UCSD-AML1 (cell line): ENCODE measurements at regions not wholly inside any gene's neighbourhood (a gene's known extent, or its start where the extent isn't known, plus 50 kb on each side); places are given as distances from the start of the nearest gene placed in this dataset.

Source experiments
- DNase-seq: peaks from one replicate; lab custom pipeline; 2025; ENCODE audit not compliant: unreplicated experiment; lab: John Stamatoyannopoulos, UW

DNA sequence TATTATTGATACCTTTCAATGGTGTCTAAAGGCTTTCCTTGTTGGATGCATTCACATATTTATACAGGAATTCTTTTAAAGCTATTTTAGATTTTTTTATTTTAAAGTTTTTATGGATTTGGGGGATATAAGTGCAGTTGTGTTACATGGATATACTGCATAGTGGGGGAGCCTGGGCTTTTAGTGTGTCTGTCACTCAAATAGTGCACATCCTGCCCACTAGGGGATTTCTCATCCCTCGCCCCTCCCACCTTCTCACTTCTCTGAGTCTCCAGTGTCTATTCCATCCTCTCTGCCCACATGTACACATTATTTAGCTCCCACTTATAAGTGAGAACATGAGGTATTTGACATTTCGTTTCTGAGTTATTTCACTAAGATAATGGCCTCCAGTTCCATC lies 154.0 kb upstream of the MKI67 start:
- DNase-seq: no peak

GRCh38 chr10:128281343-128281742 lies 155.1 kb upstream of the MKI67 start:
- DNase-seq: no peak

- DNase-seq: no peak
Measured at GRCh38 chr10:128281861-128282260, 155.6 kb upstream of the MKI67 start.

- no peak for DNase-seq
Measured at GRCh38 chr10:128286141-128286761, 160.0 kb upstream of the MKI67 start.

DNA sequence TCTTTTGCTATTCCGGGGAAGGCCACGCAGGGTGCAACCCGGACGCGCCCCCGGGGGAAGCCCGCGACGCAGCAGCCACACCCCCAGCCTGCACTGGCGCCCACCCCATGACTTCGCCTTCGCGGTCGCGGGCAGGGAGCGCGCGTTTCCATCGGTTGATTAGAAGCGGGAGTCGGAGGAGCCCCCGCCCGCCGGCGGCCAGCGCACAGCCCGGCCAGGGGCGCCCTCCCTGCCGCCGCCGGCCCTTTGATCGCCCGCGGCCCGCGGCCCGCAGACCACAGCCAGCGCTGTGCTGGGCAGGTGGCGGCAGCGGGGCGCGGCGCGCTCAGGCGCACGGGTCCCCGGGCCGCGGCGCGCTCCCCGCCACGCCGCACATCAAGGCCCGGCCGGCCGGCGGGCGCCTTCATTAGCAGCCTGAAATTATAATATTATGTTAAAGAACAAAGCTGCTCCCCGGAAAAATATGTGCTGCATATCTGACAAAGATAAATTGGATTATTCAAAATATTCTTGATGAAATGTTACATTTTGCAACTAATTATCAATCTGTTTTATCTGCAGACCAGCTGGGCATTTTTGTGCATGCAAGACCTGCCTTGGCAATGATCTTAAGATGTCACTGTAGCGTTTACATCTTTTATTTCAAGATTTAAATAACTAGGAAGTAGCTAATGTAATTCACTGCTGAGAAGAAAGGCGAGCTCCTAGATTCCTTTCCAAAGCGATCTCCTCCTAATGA lies 160.7 kb upstream of the MKI67 start:
- no peak for DNase-seq

- DNase-seq: no peak
Measured at GRCh38 chr10:128287921-128288320, 161.7 kb upstream of the MKI67 start.

DNA sequence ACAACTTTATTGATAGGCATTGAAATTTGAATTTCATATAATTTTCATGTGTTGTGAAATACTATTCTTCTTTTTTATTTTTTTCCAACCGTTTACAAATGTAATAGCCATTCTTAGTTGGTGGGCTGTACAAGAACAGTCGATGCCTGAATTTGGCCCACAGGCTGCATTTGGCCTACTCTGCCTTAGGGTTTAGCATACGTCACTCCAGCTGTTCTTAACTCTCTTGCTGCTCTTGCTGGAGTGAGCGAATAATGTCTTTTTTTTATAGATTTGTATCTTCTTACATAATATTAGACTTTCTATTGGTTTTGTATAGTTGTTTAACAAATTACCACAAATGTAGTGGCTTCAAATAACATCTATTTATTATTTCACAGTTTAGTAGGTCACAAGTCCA lies 163.4 kb upstream of the MKI67 start:
- no peak for DNase-seq

GRCh38 chr10:128295003-128295402 lies 168.8 kb upstream of the MKI67 start:
- DNase-seq: no peak

DNA sequence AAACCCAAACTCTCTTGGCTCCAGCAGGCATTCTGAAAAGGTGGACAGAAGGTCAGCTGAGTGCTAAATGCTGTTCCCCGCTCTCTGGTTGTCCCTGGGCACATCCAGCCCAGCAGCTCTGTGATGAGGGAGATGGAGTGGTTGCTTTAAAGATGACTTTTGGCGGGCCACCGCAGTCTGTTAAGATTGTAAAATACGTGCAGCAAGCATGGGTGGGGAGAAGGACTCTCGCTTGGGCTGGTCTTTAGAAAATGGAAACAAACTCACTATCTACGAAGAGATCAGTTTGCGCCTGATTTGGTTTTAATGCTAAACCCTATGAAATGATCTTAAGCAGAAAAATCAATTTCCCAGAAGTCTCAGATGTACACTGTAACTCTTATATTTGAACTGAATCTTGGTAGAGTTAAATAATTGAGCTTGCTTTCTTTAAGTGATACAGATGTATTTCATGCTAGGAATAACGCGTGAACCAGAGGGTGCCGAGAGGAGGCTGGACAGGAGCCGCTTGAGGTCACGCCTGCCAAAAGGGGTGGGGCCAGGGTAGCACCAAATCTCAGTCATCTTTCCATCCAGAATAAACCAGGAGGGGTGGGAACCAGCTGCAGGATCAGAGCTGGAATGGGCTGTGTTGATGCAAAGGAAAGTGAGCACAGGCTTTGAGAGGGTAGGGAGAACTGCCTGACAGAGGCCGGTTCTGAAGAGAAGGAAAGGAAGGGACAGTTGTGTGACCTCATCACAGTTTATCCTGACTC lies 170.2 kb upstream of the MKI67 start:
- DNase-seq: no peak

DNA sequence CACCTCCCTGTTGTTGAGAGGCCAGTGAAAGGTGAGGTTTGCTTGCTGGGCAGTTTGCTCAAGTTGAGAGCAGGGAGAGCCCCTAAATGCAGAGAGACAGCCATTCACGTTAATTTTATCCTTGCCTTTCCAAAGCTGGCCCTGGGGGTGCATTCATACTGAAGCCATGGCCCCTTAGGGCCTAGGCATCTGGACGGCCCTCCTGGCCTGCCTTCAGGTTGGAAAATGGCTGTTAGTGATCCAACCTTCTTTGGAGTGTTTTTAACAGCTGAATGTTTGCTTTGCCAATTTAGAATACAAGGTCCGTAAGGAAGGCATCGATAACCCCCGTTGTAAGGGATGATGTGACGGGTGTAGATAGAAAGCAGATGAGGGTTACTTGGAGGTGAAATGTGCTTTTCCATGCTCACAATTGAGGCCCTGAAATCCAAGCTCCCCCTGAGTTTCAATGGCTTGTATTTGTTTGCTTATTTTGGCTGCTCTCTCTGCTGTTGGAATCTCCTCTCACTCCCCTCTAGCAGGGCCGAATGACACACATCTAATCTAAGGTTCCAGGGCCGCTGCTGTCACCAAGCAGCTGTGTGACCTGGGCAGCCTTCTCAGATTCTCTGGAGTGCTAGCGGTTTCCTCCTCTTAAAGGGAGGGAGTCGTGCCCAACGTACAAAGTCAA lies 171.6 kb upstream of the MKI67 start:
- no peak for DNase-seq

DNA sequence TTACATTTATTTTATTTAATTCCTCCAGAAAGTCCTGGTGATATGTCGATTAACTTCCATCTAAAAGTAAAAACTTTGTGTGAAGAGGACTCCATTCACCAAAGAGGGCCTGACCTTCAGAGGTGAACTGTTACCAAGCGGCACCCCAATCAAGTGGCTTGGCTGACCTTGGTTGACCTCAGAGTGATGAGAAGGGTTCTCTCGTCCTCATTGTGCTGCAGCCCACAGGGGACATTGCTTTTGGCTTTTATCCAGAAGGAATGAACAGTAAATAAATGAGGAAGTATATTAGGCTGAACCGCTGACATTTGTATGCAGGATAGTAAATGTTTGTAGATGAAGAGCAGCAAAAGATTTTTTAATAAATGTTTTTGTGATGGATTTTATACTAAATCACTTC lies 172.4 kb upstream of the MKI67 start:
- no peak for DNase-seq

DNA sequence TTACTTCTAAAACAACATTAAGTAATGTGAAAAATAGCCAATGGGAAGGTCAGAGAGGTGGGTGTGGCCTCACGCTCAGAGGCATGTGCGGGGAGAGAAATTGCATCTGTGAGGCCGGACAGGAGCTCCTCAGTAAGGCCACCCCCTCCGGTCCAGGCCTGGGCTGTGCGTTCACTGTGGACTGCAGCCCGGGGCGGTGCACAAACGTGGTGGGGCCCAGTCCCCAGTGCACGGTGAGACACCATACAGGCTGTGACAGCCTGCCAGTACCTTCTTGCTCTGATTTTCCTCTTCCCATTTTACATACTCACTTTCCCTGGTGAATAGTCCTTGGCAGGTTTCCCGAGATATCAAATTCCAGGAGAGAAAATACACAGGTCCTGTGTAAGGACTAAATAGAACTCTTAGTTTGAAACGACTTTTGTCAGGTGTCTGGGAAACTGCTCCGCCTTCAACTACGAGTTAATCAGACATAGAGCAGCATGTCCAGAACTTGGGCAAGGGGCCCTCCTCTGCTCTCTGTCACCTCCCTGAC lies 174.1 kb upstream of the MKI67 start:
- DNase-seq: no peak

- DNase-seq: no peak
Measured at GRCh38 chr10:128301051-128301450, 174.8 kb upstream of the MKI67 start.

GRCh38 chr10:128302808-128303207 lies 176.6 kb upstream of the MKI67 start:
- no peak for DNase-seq

DNA sequence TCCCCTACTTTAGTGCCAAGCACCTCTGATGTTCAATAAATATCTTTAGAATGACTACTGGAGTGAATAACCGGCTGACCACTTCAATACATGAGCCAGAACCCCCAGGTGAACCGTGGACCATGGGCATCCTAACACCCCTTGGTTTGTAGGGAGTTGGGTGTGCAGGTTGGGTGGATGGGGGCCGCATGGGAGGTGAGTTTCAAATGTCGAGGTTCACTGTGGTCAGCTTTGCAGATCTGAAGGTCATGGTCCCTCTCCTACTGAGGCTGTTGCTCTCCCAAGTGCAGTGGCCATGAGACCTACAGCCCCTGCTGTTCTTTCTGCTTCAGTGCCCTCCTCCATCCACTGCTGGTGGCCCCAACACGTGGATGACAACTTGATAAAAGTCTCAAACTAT lies 178.0 kb upstream of the MKI67 start:
- no peak for DNase-seq

DNA sequence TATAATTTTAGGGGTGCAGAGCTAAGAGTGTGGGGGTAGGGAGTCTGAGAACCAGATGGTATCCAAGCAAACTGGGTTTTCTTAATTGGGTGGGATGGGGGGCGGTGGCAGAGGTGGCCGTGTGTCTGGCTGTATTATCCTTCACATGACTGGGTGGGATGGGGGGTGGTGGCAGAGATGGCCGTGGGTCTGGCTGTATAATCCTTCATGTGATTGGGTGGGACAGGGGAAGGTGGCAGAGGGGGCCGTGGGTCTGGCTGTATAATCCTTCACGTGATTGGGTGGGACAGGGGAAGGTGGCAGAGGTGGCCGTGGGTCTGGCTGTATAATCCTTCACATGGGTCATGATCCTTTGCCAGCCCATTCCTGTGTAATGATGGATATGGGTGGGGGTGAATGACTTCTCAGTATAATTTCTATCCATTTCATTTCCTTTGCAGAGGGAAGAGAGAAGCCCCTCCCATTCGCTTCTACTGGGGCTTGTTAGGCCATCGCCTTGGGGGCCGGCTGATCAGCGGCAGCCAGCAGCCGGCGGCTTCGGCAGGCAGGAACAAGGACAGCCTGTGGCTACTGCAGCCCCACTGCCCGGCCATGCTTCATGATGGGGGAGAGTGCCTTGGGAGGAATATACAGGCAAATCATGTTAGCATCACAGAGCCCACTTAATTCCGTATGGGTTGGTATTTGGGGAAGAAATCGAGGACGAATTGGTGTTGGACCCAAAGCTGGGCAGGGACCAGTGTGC lies 179.6 kb upstream of the MKI67 start:
- DNase-seq: no peak

DNA sequence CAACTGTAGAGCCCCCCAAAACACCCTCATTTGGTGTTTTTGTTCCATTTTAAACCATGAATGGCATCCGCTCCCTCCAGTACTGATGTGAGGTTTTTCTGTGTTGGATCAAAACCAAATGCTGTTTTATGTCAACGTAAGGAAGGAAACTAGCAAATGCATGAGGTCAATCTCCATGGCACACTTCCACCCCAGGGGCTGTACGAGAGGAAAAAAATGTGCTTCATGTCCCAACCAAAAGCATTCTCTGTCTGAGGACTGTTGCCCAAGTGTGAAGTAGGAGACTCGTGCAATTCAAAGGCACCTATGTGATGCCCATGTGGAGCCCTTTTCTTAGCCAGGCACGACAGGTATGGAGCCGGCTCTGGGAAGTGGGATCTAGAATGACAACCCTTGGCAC lies 180.3 kb upstream of the MKI67 start:
- DNase-seq: no peak

- DNase-seq: no peak
Measured at GRCh38 chr10:128306966-128307365, 180.7 kb upstream of the MKI67 start.

DNA sequence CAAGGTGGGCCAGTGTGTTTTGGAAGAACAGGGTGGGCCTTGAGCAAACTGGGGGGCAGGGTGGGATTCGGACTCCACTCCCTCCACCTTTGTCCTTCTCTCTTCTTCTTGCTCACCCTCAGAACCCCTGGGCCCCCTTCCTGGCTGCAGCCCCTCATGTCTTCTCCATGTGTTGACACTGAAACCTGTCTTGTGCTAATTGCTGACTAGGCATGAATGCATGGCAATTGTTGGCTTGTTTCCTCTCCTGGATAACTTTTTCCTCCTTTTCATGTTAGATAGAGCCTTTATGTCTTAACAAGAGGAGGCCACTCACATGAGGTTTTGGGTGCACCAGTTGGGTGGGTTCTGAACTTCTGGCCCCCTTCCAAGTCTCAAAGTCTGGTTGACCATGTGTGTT lies 181.6 kb upstream of the MKI67 start:
- no peak for DNase-seq

DNA sequence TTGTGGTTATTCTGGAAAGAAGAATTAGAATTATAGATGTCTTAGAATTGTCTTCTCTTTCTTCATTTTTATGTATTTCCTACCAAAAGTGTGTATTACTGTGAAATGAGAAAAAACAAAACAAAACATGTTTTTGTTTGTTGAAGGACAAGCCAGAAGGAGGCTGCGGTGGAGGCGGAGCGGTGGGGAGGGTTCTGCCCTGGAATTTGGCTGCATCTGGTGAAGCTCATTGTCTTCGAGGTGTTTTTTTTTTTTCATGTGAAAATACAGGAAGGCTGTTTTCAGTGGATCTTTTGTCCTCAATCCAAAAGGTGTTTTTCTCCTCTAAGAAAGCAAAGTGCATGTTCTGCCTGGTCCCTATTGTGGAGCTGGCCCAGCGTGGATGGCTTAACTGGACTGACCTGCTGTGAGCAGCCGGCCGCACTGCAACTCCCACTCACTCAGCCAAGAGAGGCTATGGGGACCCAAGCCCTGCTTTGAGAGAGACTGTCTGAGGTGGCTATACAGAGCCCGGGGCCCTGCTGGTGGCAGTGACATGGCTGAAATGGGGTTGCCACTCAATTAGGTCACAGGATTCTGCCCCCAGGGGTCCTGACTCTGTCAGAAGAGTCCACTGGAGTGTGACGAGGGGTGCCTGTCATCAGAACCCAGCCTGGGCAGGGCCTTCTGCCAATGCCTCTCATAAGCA lies 184.9 kb upstream of the MKI67 start:
- DNase-seq: no peak
